H1 (cell line): ENCODE measurements at regions not wholly inside any gene's neighbourhood (a gene's known extent, or its start where the extent isn't known, plus 50 kb on each side); places are given as distances from the start of the nearest gene placed in this dataset.
"Not testable (repeated sequence)": the region's sequence is repeated elsewhere in the genome, so short reads cannot be mapped to it uniquely, and the experiment has no call there.

Experiments
- BCL11A ChIP-seq, 2 experiments: IDR thresholded peaks; one replicate each; pipeline ENCODE4 v1.6.1; 2011; ENCODE audit warnings: low read depth in 2 of 2, low read length in 2 of 2, mild to moderate bottlenecking in 2 of 2
- CTCF ChIP-seq, 3 experiments: IDR thresholded peaks; 1 replicate in 2 of 3; 2 replicates in 1 of 3; pipeline versions ENCODE4 v1.5.1 to v1.6.1; 2011; ENCODE audit warnings: low read length in 3 of 3, mild to moderate bottlenecking in 3 of 3, inconsistent platforms in 2 of 3, low read depth in 1 of 3, moderate library complexity in 1 of 3; ENCODE audit not compliant: insufficient read depth in 1 of 3; ENCODE audit errors: control extremely low read depth in 1 of 3
- EP300 ChIP-seq, 2 experiments: IDR thresholded peaks; 1 replicate in 1 of 2; 2 replicates in 1 of 2; pipeline ENCODE4 v1.6.1; 2011 to 2012; ENCODE audit warnings: low read depth in 2 of 2, low read length in 2 of 2, mild to moderate bottlenecking in 2 of 2, borderline replicate concordance in 1 of 2, inconsistent platforms in 1 of 2, moderate library complexity in 1 of 2
- EZH2 ChIP-seq: fragments of 200-600 bp; sonication (generic); IDR thresholded peaks from 2 replicates; pipeline ENCODE4 v1.7.1; 2012; ENCODE audit warnings: low read depth, mild to moderate bottlenecking, moderate library complexity, low read length, inconsistent platforms; ENCODE audit not compliant: severe bottlenecking
- GABPA ChIP-seq: IDR thresholded peaks from 2 replicates; pipeline ENCODE4 v1.6.1; 2011; ENCODE audit warnings: mild to moderate bottlenecking, low read length, moderate library complexity, borderline replicate concordance; ENCODE audit not compliant: insufficient read depth
- MAFK ChIP-seq: IDR thresholded peaks from 2 replicates; pipeline ENCODE4 v1.6.1; 2012; ENCODE audit warnings: low read depth, mild to moderate bottlenecking, improper control_type of control experiment, low read length
- POLR2A ChIP-seq, 2 experiments: IDR thresholded peaks; 1 replicate in 1 of 2; 2 replicates in 1 of 2; pipeline ENCODE4 v1.6.1; 2011; ENCODE audit warnings: low read depth in 2 of 2, low read length in 2 of 2, mild to moderate bottlenecking in 2 of 2; ENCODE audit errors: control extremely low read depth in 1 of 2
- POLR2AphosphoS5 ChIP-seq: IDR thresholded peaks from 2 replicates; pipeline ENCODE4 v1.6.1; 2011; ENCODE audit warnings: low read depth, low read length
- SIN3A ChIP-seq, 2 experiments: IDR thresholded peaks in 1 of 2; conservative IDR thresholded peaks in 1 of 2; 2 replicates each; pipeline ENCODE4 v1.6.1; 2011 to 2012; ENCODE audit warnings: low read length in 2 of 2, improper control_type of control experiment in 1 of 2, low read depth in 1 of 2, mild to moderate bottlenecking in 1 of 2
- SIX5 ChIP-seq: IDR thresholded peaks from 2 replicates; pipeline ENCODE4 v1.6.1; 2011; ENCODE audit warnings: mild to moderate bottlenecking, low read depth, low read length
- SP1 ChIP-seq: IDR thresholded peaks from 2 replicates; pipeline ENCODE4 v1.6.1; 2011; ENCODE audit warnings: low read depth, low read length
- TEAD4 ChIP-seq: IDR thresholded peaks from 2 replicates; pipeline ENCODE4 v1.6.1; 2012; ENCODE audit warnings: low read depth, low read length, inconsistent platforms, mixed read lengths
- YY1 ChIP-seq: IDR thresholded peaks from 2 replicates; pipeline ENCODE4 v1.6.1; 2011; ENCODE audit warnings: low read depth, mild to moderate bottlenecking, low read length

DNA sequence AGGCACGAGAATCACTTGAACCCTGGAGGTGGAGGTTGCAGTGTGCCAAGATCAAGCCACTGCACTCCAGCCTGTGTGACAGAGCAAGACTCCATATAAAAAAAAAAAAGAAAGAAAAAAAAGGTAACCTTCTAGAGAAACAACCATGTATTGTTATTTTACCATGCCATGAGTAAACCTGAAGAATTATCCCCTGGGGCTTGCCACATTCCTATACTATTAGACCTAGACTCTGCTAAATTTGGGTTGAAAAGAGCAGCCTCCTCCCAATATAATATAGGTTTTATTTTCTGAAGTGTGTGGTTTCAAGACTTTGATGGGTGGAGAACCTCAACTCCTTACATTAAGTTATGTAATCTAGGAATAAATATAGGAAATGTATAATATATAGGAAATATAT lies 118.0 kb upstream of the KCTD3 start:
- TF ChIP-seq EP300 (IDR thresholded peaks at IDR 0.05; ENCODE audit: borderline replicate concordance in 1 of 2, low read depth in 2 of 2, low read length in 2 of 2); GABPA; YY1; CTCF (IDR thresholded peaks at IDR 0.05; ENCODE audit: control extremely low read depth in 1 of 3, insufficient read depth in 1 of 3, low read depth in 1 of 3, low read length in 3 of 3); TEAD4; POLR2AphosphoS5; POLR2A (IDR thresholded peaks at IDR 0.05; ENCODE audit: control extremely low read depth in 1 of 2, low read depth in 2 of 2, low read length in 2 of 2); BCL11A (IDR thresholded peaks at IDR 0.05; ENCODE audit: low read depth in 2 of 2, low read length in 2 of 2); EZH2; SP1; MAFK; SIN3A (conservative IDR thresholded peaks at IDR 0.05 in 1 of 2, IDR thresholded peaks at IDR 0.05 in 1 of 2; ENCODE audit: low read depth in 1 of 2, low read length in 2 of 2); SIX5: not testable (repeated sequence)
